ENCODE measurements at regions not wholly inside any gene's neighbourhood (a gene's known extent, or its start where the extent isn't known, plus 50 kb on each side); places are given as distances from the start of the nearest gene placed in this dataset.

DNA sequence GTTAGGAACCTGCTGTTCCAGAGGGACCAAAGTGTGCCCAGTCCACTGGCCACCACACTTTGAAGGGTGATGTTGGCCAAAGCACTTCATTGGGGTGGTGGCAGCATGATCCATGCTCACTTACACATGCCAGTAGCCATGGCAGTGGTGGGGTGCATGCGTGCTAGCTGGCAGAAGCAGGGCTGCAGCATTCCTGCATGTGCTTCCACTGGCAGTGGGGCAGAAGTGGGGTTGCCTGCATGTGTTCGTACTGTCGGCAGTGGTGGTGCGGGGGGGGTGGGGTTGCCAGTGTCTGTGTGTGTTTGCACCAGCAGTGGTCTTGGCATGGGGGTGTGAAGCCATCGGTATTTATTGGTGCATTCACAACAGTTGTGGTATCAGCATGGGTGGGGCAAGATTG is 260.3 kb upstream of the ANKH start:
- H3K27me3 ChIP-seq (ENCODE audit: control insufficient read depth, insufficient read depth, low read length): no peaks in the 10 kb centered on the region
- 93% methylated on average over 5 of the region's 5 CpGs for WGBS (ENCODE audit: insufficient coverage)
- H3K27ac Mint-ChIP-seq: no peak overlapping the region

GRCh38 chr5:15124871-15125568 is 253.4 kb upstream of the ANKH start:
- H3K9me3 ChIP-seq (ENCODE audit: control insufficient read depth, insufficient read depth, low read length): no peaks in the 10 kb centered on the region
- H3K36me3 ChIP-seq (ENCODE audit: control insufficient read depth, insufficient read depth, low read length): no peaks in the 10 kb centered on the region
- WGBS (ENCODE audit: insufficient coverage): 85% methylated on average over 2 of the region's 2 CpGs
- H3K9me3 Mint-ChIP-seq: peaks cover 5 to 16% of the 10 kb centered on the region in 2 donors
- H3K4me1 Mint-ChIP-seq: no peaks in the 10 kb centered on the region
- H3K4me1 ChIP-seq (ENCODE audit: control insufficient read depth, insufficient read depth, low read length): no peaks in the 10 kb centered on the region
- DNase-seq (no peak), ATAC-seq (no peak)
- no peak overlapping the region for H3K27ac Mint-ChIP-seq
- H3K27me3 Mint-ChIP-seq (ENCODE audit: low read depth in 2 of 2): peaks cover 0 to 3% of the 10 kb centered on the region in 2 donors
- H3K27ac ChIP-seq (ENCODE audit: low read length): no peak overlapping the region
- H3K27me3 ChIP-seq (ENCODE audit: control insufficient read depth, insufficient read depth, low read length): no peaks in the 10 kb centered on the region
- TF ChIP-seq, protein P1, sequence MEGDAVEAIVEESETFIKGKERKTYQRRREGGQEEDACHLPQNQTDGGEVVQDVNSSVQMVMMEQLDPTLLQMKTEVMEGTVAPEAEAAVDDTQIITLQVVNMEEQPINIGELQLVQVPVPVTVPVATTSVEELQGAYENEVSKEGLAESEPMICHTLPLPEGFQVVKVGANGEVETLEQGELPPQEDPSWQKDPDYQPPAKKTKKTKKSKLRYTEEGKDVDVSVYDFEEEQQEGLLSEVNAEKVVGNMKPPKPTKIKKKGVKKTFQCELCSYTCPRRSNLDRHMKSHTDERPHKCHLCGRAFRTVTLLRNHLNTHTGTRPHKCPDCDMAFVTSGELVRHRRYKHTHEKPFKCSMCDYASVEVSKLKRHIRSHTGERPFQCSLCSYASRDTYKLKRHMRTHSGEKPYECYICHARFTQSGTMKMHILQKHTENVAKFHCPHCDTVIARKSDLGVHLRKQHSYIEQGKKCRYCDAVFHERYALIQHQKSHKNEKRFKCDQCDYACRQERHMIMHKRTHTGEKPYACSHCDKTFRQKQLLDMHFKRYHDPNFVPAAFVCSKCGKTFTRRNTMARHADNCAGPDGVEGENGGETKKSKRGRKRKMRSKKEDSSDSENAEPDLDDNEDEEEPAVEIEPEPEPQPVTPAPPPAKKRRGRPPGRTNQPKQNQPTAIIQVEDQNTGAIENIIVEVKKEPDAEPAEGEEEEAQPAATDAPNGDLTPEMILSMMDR (IDR thresholded peaks at IDR 0.05): no peak
- H3K36me3 Mint-ChIP-seq: no peaks in the 10 kb centered on the region
- intact Hi-C loops (cut with micrococcal nuclease): no loop called here
- H3K4me3 Mint-ChIP-seq: no peak overlapping the region
- no peak overlapping the region for H3K4me3 ChIP-seq (ENCODE audit: low read length)

More for the DNA sequence above, 260.3 kb upstream of the ANKH start:
- Histone ChIP-seq H3K9me3 (ENCODE audit: control insufficient read depth, insufficient read depth, low read length) (peaks cover 8% of the 10 kb centered on the region), H3K4me1 (ENCODE audit: control insufficient read depth, insufficient read depth, low read length) (no peaks in the 10 kb centered on the region), H3K27ac (ENCODE audit: low read length) (no peak overlapping the region), H3K4me3 (ENCODE audit: low read length) (no peak overlapping the region), H3K36me3 (ENCODE audit: control insufficient read depth, insufficient read depth, low read length) (no peaks in the 10 kb centered on the region)
- no peak overlapping the region for H3K4me3 Mint-ChIP-seq
- peaks cover 5 to 11% of the 10 kb centered on the region in 2 donors for H3K9me3 Mint-ChIP-seq
- DNase-seq (no peak), ATAC-seq (no peak)
- peaks cover 0 to 3% of the 10 kb centered on the region in 2 donors for H3K27me3 Mint-ChIP-seq (ENCODE audit: low read depth in 2 of 2)
- intact Hi-C loops (cut with micrococcal nuclease): no loop called here
- no peaks in the 10 kb centered on the region for H3K36me3 Mint-ChIP-seq
- H3K4me1 Mint-ChIP-seq: no peaks in the 10 kb centered on the region
- TF ChIP-seq, protein P1 (IDR thresholded peaks at IDR 0.05): no peak

- Histone ChIP-seq H3K27me3 (ENCODE audit: control insufficient read depth, insufficient read depth, low read length) (no peaks in the 10 kb centered on the region), H3K36me3 (ENCODE audit: control insufficient read depth, insufficient read depth, low read length) (no peaks in the 10 kb centered on the region), H3K27ac (ENCODE audit: low read length) (no peak overlapping the region), H3K4me1 (ENCODE audit: control insufficient read depth, insufficient read depth, low read length) (no peaks in the 10 kb centered on the region), H3K9me3 (ENCODE audit: control insufficient read depth, insufficient read depth, low read length) (no peaks in the 10 kb centered on the region), H3K4me3 (ENCODE audit: low read length) (no peak overlapping the region)
- TF ChIP-seq, protein P1 (IDR thresholded peaks at IDR 0.05): no peak
- peaks cover 2 to 15% of the 10 kb centered on the region in 2 donors for H3K9me3 Mint-ChIP-seq
- no peaks in the 10 kb centered on the region for H3K36me3 Mint-ChIP-seq
- no peak overlapping the region for H3K4me3 Mint-ChIP-seq
- DNase-seq (no peak), ATAC-seq (no peak)
- 80% methylated on average over 1 of the region's 3 CpGs for WGBS (ENCODE audit: insufficient coverage)
- no peaks in the 10 kb centered on the region for H3K4me1 Mint-ChIP-seq
- intact Hi-C loops (cut with micrococcal nuclease): no loop called here
- peaks cover 0 to 1% of the 10 kb centered on the region in 2 donors for H3K27me3 Mint-ChIP-seq (ENCODE audit: low read depth in 2 of 2)
- no peak overlapping the region for H3K27ac Mint-ChIP-seq
Observed at GRCh38 chr5:15124461-15124860, 252.9 kb upstream of the ANKH start.

DNA sequence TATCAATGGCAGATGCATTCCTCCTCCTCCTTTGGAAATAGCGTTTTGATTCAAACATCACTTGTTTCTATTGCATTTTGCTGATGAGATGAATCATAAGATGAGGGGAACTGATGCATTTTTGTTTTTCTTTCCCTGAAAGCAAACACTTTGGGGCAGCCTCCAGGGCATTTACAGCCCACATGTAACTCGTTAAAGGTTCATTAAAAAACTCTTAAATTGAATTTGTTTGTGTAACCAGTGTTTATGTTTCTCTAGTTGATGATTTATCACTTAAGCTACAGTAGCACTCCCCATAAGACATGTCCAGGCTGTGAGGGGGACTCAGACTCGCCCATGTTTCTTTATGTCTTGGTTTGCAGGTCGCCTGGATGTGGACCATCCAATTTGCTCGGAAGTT is 246.1 kb upstream of the ANKH start:
- intact Hi-C loops (cut with micrococcal nuclease): no loop called here

More for the DNA sequence above, 246.1 kb upstream of the ANKH start:
- 66% methylated on average over 4 of the region's 5 CpGs for whole genome bisulfite sequencing (ENCODE audit: insufficient coverage)
- no peaks in the 10 kb centered on the region for H3K27me3 Mint-ChIP-seq (ENCODE audit: low read depth in 2 of 2)
- H3K4me1 Mint-ChIP-seq: no peaks in the 10 kb centered on the region
- DNase-seq (no peak), ATAC-seq (no peak)
- no peaks in the 10 kb centered on the region for H3K36me3 ChIP-seq (ENCODE audit: control insufficient read depth, insufficient read depth, low read length)
- H3K27ac ChIP-seq (ENCODE audit: low read length): no peak overlapping the region
- H3K4me1 ChIP-seq (ENCODE audit: control insufficient read depth, insufficient read depth, low read length): no peaks in the 10 kb centered on the region
- no peaks in the 10 kb centered on the region for H3K36me3 Mint-ChIP-seq
- no peak overlapping the region for H3K4me3 Mint-ChIP-seq
- H3K4me3 ChIP-seq (ENCODE audit: low read length): no peak overlapping the region
- H3K9me3 ChIP-seq (ENCODE audit: control insufficient read depth, insufficient read depth, low read length): no peaks in the 10 kb centered on the region
- no peak overlapping the region for H3K27ac Mint-ChIP-seq
- H3K27me3 ChIP-seq (ENCODE audit: control insufficient read depth, insufficient read depth, low read length): no peaks in the 10 kb centered on the region
- H3K9me3 Mint-ChIP-seq: peaks cover 0 to 6% of the 10 kb centered on the region in 2 donors
- TF ChIP-seq, protein P1 (IDR thresholded peaks at IDR 0.05): no peak

Measured in natural killer cell (primary cell).